ENCODE measurements at regions not wholly inside any gene's neighbourhood (a gene's known extent, or its start where the extent isn't known, plus 50 kb on each side); places are given as distances from the start of the nearest gene placed in this dataset.

GRCh38 chr12:115837220-115837619 is 440.3 kb downstream of the MED13L start:
- H2AFZ ChIP-seq (ENCODE audit: low read depth, low read length) = no peak overlapping the region
- no peak overlapping the region for H3K4me3 ChIP-seq (ENCODE audit: low read length)
- TF ChIP-seq POLR2AphosphoS5 (IDR thresholded peaks at IDR 0.05) (no peak), CTCF (IDR thresholded peaks at IDR 0.05; ENCODE audit: poor library complexity, severe bottlenecking) (no peak), SMC3 (conservative IDR thresholded peaks at IDR 0.05; ENCODE audit: poor library complexity) (no peak)
- H3K36me3 ChIP-seq (ENCODE audit: insufficient read depth, low read length) = no peaks in the 10 kb centered on the region
- H3K9ac ChIP-seq (ENCODE audit: low read length) = no peak overlapping the region
- H3K27ac ChIP-seq (ENCODE audit: low read length) = no peak overlapping the region
- no peaks in the 10 kb centered on the region for H3K79me2 ChIP-seq (replicated peaks; ENCODE audit: insufficient read depth, low read length)
- H3K27me3 ChIP-seq (ENCODE audit: insufficient read depth, low read depth, low read length) = no peaks in the 10 kb centered on the region
- H4K20me1 ChIP-seq (ENCODE audit: insufficient read depth) = no peaks in the 10 kb centered on the region
- H3K9me2 ChIP-seq (ENCODE audit: insufficient read depth, low read length) = no peaks in the 10 kb centered on the region
- no peaks in the 10 kb centered on the region for H3K9me3 ChIP-seq (ENCODE audit: low read length)
- no peaks in the 10 kb centered on the region for H3F3A ChIP-seq (ENCODE audit: insufficient read depth, low read length, poor library complexity, severe bottlenecking)
- H3K4me2 ChIP-seq (ENCODE audit: low read length) = no peak overlapping the region

- Histone ChIP-seq H3K4me2 (ENCODE audit: low read length) (no peak overlapping the region), H3K79me2 (replicated peaks; ENCODE audit: insufficient read depth, low read length) (no peaks in the 10 kb centered on the region), H3K36me3 (ENCODE audit: insufficient read depth, low read length) (no peaks in the 10 kb centered on the region), H3F3A (ENCODE audit: insufficient read depth, low read length, poor library complexity, severe bottlenecking) (no peaks in the 10 kb centered on the region), H3K9ac (ENCODE audit: low read length) (no peak overlapping the region), H3K27ac (ENCODE audit: low read length) (no peak overlapping the region), H4K20me1 (ENCODE audit: insufficient read depth) (no peaks in the 10 kb centered on the region), H3K9me2 (ENCODE audit: insufficient read depth, low read length) (no peaks in the 10 kb centered on the region), H3K27me3 (ENCODE audit: insufficient read depth, low read depth, low read length) (no peaks in the 10 kb centered on the region), H3K9me3 (ENCODE audit: low read length) (no peaks in the 10 kb centered on the region), H3K4me3 (ENCODE audit: low read length) (no peak overlapping the region), H2AFZ (ENCODE audit: low read depth, low read length) (no peak overlapping the region)
- no peak for TF ChIP-seq RAD21 (conservative IDR thresholded peaks at IDR 0.05)
- TF ChIP-seq CTCF (IDR thresholded peaks at IDR 0.05; ENCODE audit: poor library complexity, severe bottlenecking) = no peak
- no peak for TF ChIP-seq EZH2 (IDR thresholded peaks at IDR 0.05; ENCODE audit: borderline replicate concordance, insufficient read depth, low read length, poor library complexity, severe bottlenecking)
- TF ChIP-seq EP300 (conservative IDR thresholded peaks at IDR 0.05; ENCODE audit: poor library complexity, severe bottlenecking) = no peak
- TF ChIP-seq TAF1 (IDR thresholded peaks at IDR 0.05; ENCODE audit: low read depth) = no peak
- TF ChIP-seq REST (IDR thresholded peaks at IDR 0.05; ENCODE audit: borderline replicate concordance) = no peak
- no peak for TF ChIP-seq MXI1 (conservative IDR thresholded peaks at IDR 0.05; ENCODE audit: poor library complexity, severe bottlenecking)
- TF ChIP-seq SMC3 (conservative IDR thresholded peaks at IDR 0.05; ENCODE audit: poor library complexity) = no peak
Measured at GRCh38 chr12:115835445-115835844, 442.0 kb downstream of the MED13L start.
